Adrenal gland (tissue), 5 donors: ENCODE measurements at regions not wholly inside any gene's neighbourhood (a gene's known extent, or its start where the extent isn't known, plus 50 kb on each side); places are given as distances from the start of the nearest gene placed in this dataset.

ENCODE experiments used
- CTCF ChIP-seq, 6 experiments: fragments of 450-650 bp in 4 of 6; fragments of 200-600 bp in 2 of 6; sonication (generic) in 1 of 6; IDR thresholded peaks; 1 replicate in 5 of 6; 2 replicates in 1 of 6; pipeline versions ENCODE4 v1.5.1 to v1.8.0; 2016 to 2021; ENCODE audit warnings: antibody characterized with exemption in 6 of 6, mild to moderate bottlenecking in 2 of 6, moderate library complexity in 1 of 6
- POLR2A ChIP-seq, 2 donors: fragments of 450-650 bp; IDR thresholded peaks; one replicate each; pipeline ENCODE4 v1.6.1; 2017; ENCODE audit warnings: antibody characterized with exemption in 2 of 2, mild to moderate bottlenecking in 2 of 2, moderate library complexity in 1 of 2
- donor health status: DM: no; HTN: no; CAD: no.

- TF ChIP-seq CTCF (IDR thresholded peaks at IDR 0.05) = no peak
- TF ChIP-seq POLR2A (IDR thresholded peaks at IDR 0.05) = no peak
These were observed 230.3 kb downstream of the OTOR start for GRCh38 chr20:16978497-16978896.
